Calu3 (cell line): ENCODE measurements at regions not wholly inside any gene's neighbourhood (a gene's known extent, or its start where the extent isn't known, plus 50 kb on each side); places are given as distances from the start of the nearest gene placed in this dataset.

Experiments
- BruUV-seq: library from RNA; stranded (reverse); fragments of 400-500 nt; replicated peaks from 2 replicates; lab custom pipeline; 2021; lab: Mats Ljungman, UMichigan
- CTCF ChIA-PET: fragments of 300-600 bp; sonication (Branson Sonifier 250); formaldehyde crosslinking; loops from one replicate; lab custom pipeline; 2022; ENCODE audit warnings: antibody characterized with exemption; lab: Charles Lee
- DNase-seq: peaks from one replicate; pipeline ENCODE4 v3.0.0; 2022
- H3K27ac Mint-ChIP-seq: one replicate; pipeline ENCODE4 v1.8.0; 2022; ENCODE audit warnings: mixed read lengths; ENCODE audit not compliant: unreplicated experiment
- H3K27me3 Mint-ChIP-seq: one replicate; pipeline ENCODE4 v1.8.0; 2022; ENCODE audit warnings: mixed read lengths; ENCODE audit not compliant: unreplicated experiment
- H3K36me3 Mint-ChIP-seq: one replicate; pipeline ENCODE4 v1.8.0; 2022; ENCODE audit warnings: mild to moderate bottlenecking, moderate library complexity, mixed read lengths; ENCODE audit not compliant: insufficient read depth, unreplicated experiment
- H3K4me1 Mint-ChIP-seq: one replicate; pipeline ENCODE4 v1.8.0; 2022; ENCODE audit warnings: mild to moderate bottlenecking, low read depth, mixed read lengths; ENCODE audit not compliant: unreplicated experiment
- H3K4me3 Mint-ChIP-seq: one replicate; pipeline ENCODE4 v1.8.0; 2022; ENCODE audit warnings: mild to moderate bottlenecking, low read depth, moderate library complexity, mixed read lengths; ENCODE audit not compliant: unreplicated experiment
- H3K9me3 Mint-ChIP-seq: one replicate; pipeline ENCODE4 v1.8.0; 2022; ENCODE audit warnings: low read depth, mixed read lengths; ENCODE audit not compliant: unreplicated experiment
- intact Hi-C: fragments of 100-400 bp; cut with micrococcal nuclease; formaldehyde crosslinking; loops from one replicate; pipeline ENCODE4 v1.10.0; 2022; ENCODE audit not compliant: unreplicated experiment
- TF ChIP-seq, protein P1 (sequence below): fragments of 200-600 bp; IDR thresholded peaks from one replicate; pipeline ENCODE4 v1.8.0; 2022; ENCODE audit warnings: antibody characterized with exemption; ENCODE audit not compliant: unreplicated experiment

DNA sequence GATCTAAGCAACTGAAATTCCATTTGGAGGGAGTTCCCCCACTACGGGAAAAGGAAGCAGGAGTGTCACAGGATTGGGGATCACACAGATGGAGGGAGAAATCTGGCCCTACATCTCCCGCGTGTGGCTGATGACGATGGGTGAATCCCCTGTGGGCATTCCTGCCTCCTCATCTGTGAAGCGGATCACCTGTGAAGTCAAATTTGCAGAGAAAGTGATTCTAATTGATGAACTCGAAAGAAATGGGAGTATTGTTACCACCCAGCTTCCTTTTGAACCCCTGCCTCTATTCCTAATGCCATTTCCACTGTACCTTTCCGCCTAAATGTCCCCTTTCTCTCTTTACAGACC is 92.0 kb downstream of the CMPK2 start:
- no TSS peak for BruUV-seq
- CTCF ChIA-PET = no interaction called here
- H3K27me3 Mint-ChIP-seq = peaks cover 42% of the 10 kb centered on the region
- no peaks in the 10 kb centered on the region for H3K9me3 Mint-ChIP-seq
- H3K36me3 Mint-ChIP-seq = no peaks in the 10 kb centered on the region
- H3K4me1 Mint-ChIP-seq = no peaks in the 10 kb centered on the region
- intact Hi-C loops = loop anchor here (1.0 to 2.0 kb wide), 2 partner anchors 247 to 421 kb away; no protein-coding TSS in a partner anchor
- TF ChIP-seq, protein P1, sequence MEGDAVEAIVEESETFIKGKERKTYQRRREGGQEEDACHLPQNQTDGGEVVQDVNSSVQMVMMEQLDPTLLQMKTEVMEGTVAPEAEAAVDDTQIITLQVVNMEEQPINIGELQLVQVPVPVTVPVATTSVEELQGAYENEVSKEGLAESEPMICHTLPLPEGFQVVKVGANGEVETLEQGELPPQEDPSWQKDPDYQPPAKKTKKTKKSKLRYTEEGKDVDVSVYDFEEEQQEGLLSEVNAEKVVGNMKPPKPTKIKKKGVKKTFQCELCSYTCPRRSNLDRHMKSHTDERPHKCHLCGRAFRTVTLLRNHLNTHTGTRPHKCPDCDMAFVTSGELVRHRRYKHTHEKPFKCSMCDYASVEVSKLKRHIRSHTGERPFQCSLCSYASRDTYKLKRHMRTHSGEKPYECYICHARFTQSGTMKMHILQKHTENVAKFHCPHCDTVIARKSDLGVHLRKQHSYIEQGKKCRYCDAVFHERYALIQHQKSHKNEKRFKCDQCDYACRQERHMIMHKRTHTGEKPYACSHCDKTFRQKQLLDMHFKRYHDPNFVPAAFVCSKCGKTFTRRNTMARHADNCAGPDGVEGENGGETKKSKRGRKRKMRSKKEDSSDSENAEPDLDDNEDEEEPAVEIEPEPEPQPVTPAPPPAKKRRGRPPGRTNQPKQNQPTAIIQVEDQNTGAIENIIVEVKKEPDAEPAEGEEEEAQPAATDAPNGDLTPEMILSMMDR = no peak
- no peak overlapping the region for H3K4me3 Mint-ChIP-seq
- no peak for DNase-seq
- H3K27ac Mint-ChIP-seq = no peak overlapping the region

DNA sequence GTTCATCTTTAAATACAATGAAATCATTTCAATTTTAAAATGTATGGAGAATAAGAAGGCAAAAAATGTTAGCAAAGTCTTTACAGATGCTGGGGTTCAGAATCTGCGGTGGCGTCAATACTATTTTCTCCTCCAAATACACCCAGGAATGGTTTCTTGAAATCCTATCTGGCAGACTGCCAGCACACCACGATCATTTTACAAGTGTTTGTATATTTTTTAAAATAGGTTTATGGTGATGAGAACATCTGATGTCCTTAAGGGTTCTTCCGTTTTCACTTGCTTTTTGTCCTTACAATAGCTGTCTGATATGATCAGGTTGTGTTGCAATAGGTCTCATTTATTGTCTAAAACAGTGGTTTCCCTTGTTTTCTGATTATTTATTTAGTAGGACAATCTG is 89.6 kb downstream of the CMPK2 start:
- no peaks in the 10 kb centered on the region for H3K4me1 Mint-ChIP-seq
- no TSS peak for BruUV-seq
- CTCF ChIA-PET = no interaction called here
- peaks cover 42% of the 10 kb centered on the region for H3K27me3 Mint-ChIP-seq
- DNase-seq = no peak
- no peak overlapping the region for H3K4me3 Mint-ChIP-seq
- no peaks in the 10 kb centered on the region for H3K9me3 Mint-ChIP-seq
- H3K36me3 Mint-ChIP-seq = no peaks in the 10 kb centered on the region
- TF ChIP-seq, protein P1 = no peak
- intact Hi-C loops = no loop called here
- H3K27ac Mint-ChIP-seq = no peak overlapping the region

DNA sequence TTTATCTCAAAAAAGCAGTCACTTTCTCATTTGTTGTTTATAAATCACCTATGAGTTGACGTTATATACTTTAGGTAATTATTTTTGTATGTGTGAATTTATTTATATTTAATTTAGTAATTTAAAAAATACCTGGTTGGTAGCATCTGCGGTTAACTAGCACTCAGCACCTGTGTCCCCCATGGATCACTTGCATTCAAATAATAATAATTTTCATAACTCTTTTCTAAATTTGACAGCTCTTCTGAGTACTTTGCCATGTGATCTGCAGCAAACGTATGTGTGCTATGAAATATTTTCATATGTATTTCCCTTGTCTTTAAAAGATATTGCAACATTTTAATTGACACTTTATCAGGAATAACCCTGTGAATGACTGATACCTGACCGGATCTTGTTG is 88.1 kb downstream of the CMPK2 start:
- intact Hi-C loops = no loop called here
- no peak overlapping the region for H3K4me3 Mint-ChIP-seq
- TF ChIP-seq, protein P1 = no peak
- CTCF ChIA-PET = no interaction called here
- no peak for DNase-seq
- H3K27ac Mint-ChIP-seq = no peak overlapping the region
- no TSS peak for BruUV-seq
- no peaks in the 10 kb centered on the region for H3K36me3 Mint-ChIP-seq
- no peaks in the 10 kb centered on the region for H3K4me1 Mint-ChIP-seq
- H3K27me3 Mint-ChIP-seq = peaks cover 32% of the 10 kb centered on the region
- no peaks in the 10 kb centered on the region for H3K9me3 Mint-ChIP-seq

DNA sequence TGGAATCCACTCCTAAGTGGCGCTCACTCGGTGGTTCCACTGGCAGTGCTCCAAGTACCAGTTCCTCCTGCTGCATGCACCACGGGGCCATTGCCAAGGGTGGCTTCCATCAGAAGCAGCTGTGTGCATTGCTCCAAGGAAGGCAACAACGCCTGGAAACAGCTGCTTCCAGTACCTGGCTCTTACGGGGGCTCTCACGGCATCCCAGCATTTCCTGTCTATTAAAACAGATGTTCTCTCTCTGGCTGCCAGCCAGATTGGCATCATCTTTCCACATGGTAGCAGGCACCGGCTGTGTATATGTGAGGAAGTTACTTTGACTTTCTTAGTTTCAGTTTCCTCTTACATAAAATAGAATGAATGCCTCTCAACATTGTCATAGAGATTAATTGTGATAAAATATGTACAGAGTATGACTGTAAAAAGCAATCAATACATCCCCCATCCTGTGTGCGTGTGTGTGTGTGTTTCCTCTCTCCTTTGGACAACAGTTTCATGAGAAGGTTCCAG is 84.9 kb downstream of the CMPK2 start:
- H3K9me3 Mint-ChIP-seq = no peaks in the 10 kb centered on the region
- peaks cover 25% of the 10 kb centered on the region for H3K27me3 Mint-ChIP-seq
- H3K4me1 Mint-ChIP-seq = no peaks in the 10 kb centered on the region
- BruUV-seq = no TSS peak
- CTCF ChIA-PET = no interaction called here
- intact Hi-C loops = no loop called here
- no peak overlapping the region for H3K4me3 Mint-ChIP-seq
- H3K27ac Mint-ChIP-seq = no peak overlapping the region
- TF ChIP-seq, protein P1 = no peak
- no peaks in the 10 kb centered on the region for H3K36me3 Mint-ChIP-seq
- peak; percentile 11 for DNase-seq
